ENCODE measurements at regions not wholly inside any gene's neighbourhood (a gene's known extent, or its start where the extent isn't known, plus 50 kb on each side); places are given as distances from the start of the nearest gene placed in this dataset.
"Not testable (repeated sequence)": the region's sequence is repeated elsewhere in the genome, so short reads cannot be mapped to it uniquely, and the experiment has no call there.

- peak; percentile 46 for TF ChIP-seq GATA1 (IDR thresholded peaks at IDR 0.05; ENCODE audit: low read depth, low read length)
- no peak for TF ChIP-seq POLR2A (IDR thresholded peaks at IDR 0.05; ENCODE audit: low read length)
- DNase-seq: peak; percentile 85 to 94
These were observed 90.3 kb upstream of the ZNF366 start for GRCh38 chr5:72597456-72597948.

- no peak for TF ChIP-seq GATA1 (IDR thresholded peaks at IDR 0.05; ENCODE audit: low read depth, low read length)
- DNase-seq: peak; percentile 28 to 43
These were observed 89.7 kb upstream of the ZNF366 start for GRCh38 chr5:72596956-72597355.

- TF ChIP-seq GATA1 (IDR thresholded peaks at IDR 0.05; ENCODE audit: low read depth, low read length): no peak
- no peak for TF ChIP-seq POLR2A (IDR thresholded peaks at IDR 0.05; ENCODE audit: low read length)
- DNase-seq: no peak
These were observed 81.4 kb upstream of the ZNF366 start for GRCh38 chr5:72588640-72589039.

- TF ChIP-seq GATA1 (IDR thresholded peaks at IDR 0.05; ENCODE audit: low read depth, low read length) (no peak), POLR2A (IDR thresholded peaks at IDR 0.05; ENCODE audit: low read length) (no peak)
- no peak for DNase-seq
These were observed 80.6 kb upstream of the ZNF366 start for GRCh38 chr5:72587661-72588308.

- TF ChIP-seq POLR2A (IDR thresholded peaks at IDR 0.05; ENCODE audit: low read length) (no peak), GATA1 (IDR thresholded peaks at IDR 0.05; ENCODE audit: low read depth, low read length) (no peak)
- no peak for DNase-seq
These were observed 79.7 kb upstream of the ZNF366 start for GRCh38 chr5:72586788-72587530.

GRCh38 chr5:72584466-72584865, 77.3 kb upstream of the ZNF366 start:
- TF ChIP-seq GATA1 (IDR thresholded peaks at IDR 0.05; ENCODE audit: low read depth, low read length) (no peak), POLR2A (IDR thresholded peaks at IDR 0.05; ENCODE audit: low read length) (no peak)
- DNase-seq: no peak

- not testable (repeated sequence) for DNase-seq
These were observed 72.1 kb upstream of the ZNF366 start for GRCh38 chr5:72579290-72579689.

- TF ChIP-seq GATA1 (IDR thresholded peaks at IDR 0.05; ENCODE audit: low read depth, low read length) (no peak), POLR2A (IDR thresholded peaks at IDR 0.05; ENCODE audit: low read length) (no peak)
- no peak for DNase-seq
These were observed 65.1 kb upstream of the ZNF366 start for GRCh38 chr5:72572236-72572765.

- DNase-seq: no peak
- no peak for TF ChIP-seq GATA1 (IDR thresholded peaks at IDR 0.05; ENCODE audit: low read depth, low read length)
- no peak for TF ChIP-seq POLR2A (IDR thresholded peaks at IDR 0.05; ENCODE audit: low read length)
These were observed 62.3 kb upstream of the ZNF366 start for GRCh38 chr5:72569408-72569944.

GRCh38 chr5:72566746-72567145, 59.5 kb upstream of the ZNF366 start:
- TF ChIP-seq GATA1 (IDR thresholded peaks at IDR 0.05; ENCODE audit: low read depth, low read length) (no peak), POLR2A (IDR thresholded peaks at IDR 0.05; ENCODE audit: low read length) (no peak)

GRCh38 chr5:72565513-72566289, 58.5 kb upstream of the ZNF366 start:
- DNase-seq: no peak
- TF ChIP-seq GATA1 (IDR thresholded peaks at IDR 0.05; ENCODE audit: low read depth, low read length) (no peak), POLR2A (IDR thresholded peaks at IDR 0.05; ENCODE audit: low read length) (no peak)

More at GRCh38 chr5:72566746-72567145, 59.5 kb upstream of the ZNF366 start:
- DNase-seq: no peak

GRCh38 chr5:72562717-72563116, 55.5 kb upstream of the ZNF366 start:
- no peak for DNase-seq
- TF ChIP-seq GATA1 (IDR thresholded peaks at IDR 0.05; ENCODE audit: low read depth, low read length) (no peak), POLR2A (IDR thresholded peaks at IDR 0.05; ENCODE audit: low read length) (no peak)

- DNase-seq: peak; percentile 12 to 40
These were observed 54.1 kb upstream of the ZNF366 start for GRCh38 chr5:72561148-72561972.

More at GRCh38 chr5:72561148-72561972, 54.1 kb upstream of the ZNF366 start:
- TF ChIP-seq POLR2A (IDR thresholded peaks at IDR 0.05; ENCODE audit: low read length): no peak
